ENCODE measurements at regions not wholly inside any gene's neighbourhood (a gene's known extent, or its start where the extent isn't known, plus 50 kb on each side); places are given as distances from the start of the nearest gene placed in this dataset.

GRCh38 chr4:24380957-24381665 lies 203.2 kb downstream of the DHX15 start:
- TF ChIP-seq POLR2A (IDR thresholded peaks at IDR 0.05) = no peak
- TF ChIP-seq CTCF (IDR thresholded peaks at IDR 0.05) = no peak
